Vagina (tissue), 2 donors: ENCODE measurements at regions not wholly inside any gene's neighbourhood (a gene's known extent, or its start where the extent isn't known, plus 50 kb on each side); places are given as distances from the start of the nearest gene placed in this dataset.

Experiments used
- DNase-seq, 2 donors: peaks; one replicate each; pipeline ENCODE4 v3.0.0-alpha.2; 2017; ENCODE audit errors: extremely low spot score in 2 of 2
- H3K27ac ChIP-seq: fragments of 200-600 bp; sonication (generic); one replicate; pipeline ENCODE4 v1.5.1; 2019
- H3K27me3 ChIP-seq: fragments of 200-600 bp; sonication (generic); one replicate; pipeline ENCODE4 v1.5.1; 2019
- H3K36me3 ChIP-seq, 2 donors: fragments of 200-600 bp; sonication (generic); one replicate each; pipeline ENCODE4 v1.5.1; 2017 to 2019
- H3K4me1 ChIP-seq: fragments of 200-600 bp; sonication (generic); one replicate; pipeline ENCODE4 v1.5.1; 2019
- H3K4me3 ChIP-seq, 2 donors: fragments of 200-600 bp; sonication (generic); 1 replicate in 1 of 2; 2 replicates in 1 of 2; pipeline ENCODE4 v1.5.1; 2016 to 2019
- H3K9me3 ChIP-seq: fragments of 200-600 bp; sonication (generic); one replicate; pipeline ENCODE4 v1.5.1; 2019
- POLR2A ChIP-seq, 2 donors: fragments of 450-650 bp; IDR thresholded peaks; one replicate each; pipeline ENCODE4 v1.6.1; 2017; ENCODE audit warnings: antibody characterized with exemption in 2 of 2, mild to moderate bottlenecking in 2 of 2, moderate library complexity in 2 of 2
- POLR2AphosphoS5 ChIP-seq, 2 donors: sonication (generic); formaldehyde crosslinking; IDR thresholded peaks; one replicate each; pipeline ENCODE4 v1.9.0; 2017; ENCODE audit warnings: antibody characterized with exemption in 2 of 2, mild to moderate bottlenecking in 2 of 2, low read depth in 1 of 2; ENCODE audit not compliant: insufficient read depth in 1 of 2
- intact Hi-C: fragments of 100-400 bp; cut with DNase I; formaldehyde crosslinking; loops from one replicate; pipeline ENCODE4 v1.15.1; 2023
- TF ChIP-seq, protein P1 (sequence below), 3 experiments: fragments of 450-650 bp in 2 of 3; fragments of 200-600 bp in 1 of 3; sonication (generic) in 1 of 3; IDR thresholded peaks; one replicate each; pipeline ENCODE4 v1.5.1; 2017 to 2019; ENCODE audit warnings: antibody characterized with exemption in 3 of 3, mild to moderate bottlenecking in 2 of 3, moderate library complexity in 2 of 3

DNA sequence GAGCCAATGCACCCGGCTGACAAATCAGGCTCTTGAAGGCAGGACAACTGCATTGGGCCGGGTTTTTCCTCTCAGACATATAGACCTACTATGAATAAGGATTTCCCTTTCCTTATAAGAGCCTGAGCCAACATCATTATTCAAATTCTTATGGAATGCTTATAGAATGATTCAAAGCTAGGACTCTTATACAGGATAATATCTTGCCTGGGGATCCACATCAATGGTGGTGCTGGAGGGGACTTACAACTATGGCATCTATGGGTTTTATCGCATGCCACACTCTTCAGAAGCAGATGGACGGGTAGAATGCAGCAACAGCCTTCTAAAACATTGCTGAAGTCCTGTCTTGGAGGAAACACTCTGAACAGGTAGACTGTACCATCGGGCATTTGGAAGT, 296.8 kb upstream of the KYNU start:
- Histone ChIP-seq H3K27ac (no peak overlapping the region), H3K4me3 (no peak overlapping the region), H3K27me3 (no peaks in the 10 kb centered on the region), H3K9me3 (no peaks in the 10 kb centered on the region), H3K4me1 (no peaks in the 10 kb centered on the region), H3K36me3 (no peaks in the 10 kb centered on the region)
- TF ChIP-seq, protein P1, sequence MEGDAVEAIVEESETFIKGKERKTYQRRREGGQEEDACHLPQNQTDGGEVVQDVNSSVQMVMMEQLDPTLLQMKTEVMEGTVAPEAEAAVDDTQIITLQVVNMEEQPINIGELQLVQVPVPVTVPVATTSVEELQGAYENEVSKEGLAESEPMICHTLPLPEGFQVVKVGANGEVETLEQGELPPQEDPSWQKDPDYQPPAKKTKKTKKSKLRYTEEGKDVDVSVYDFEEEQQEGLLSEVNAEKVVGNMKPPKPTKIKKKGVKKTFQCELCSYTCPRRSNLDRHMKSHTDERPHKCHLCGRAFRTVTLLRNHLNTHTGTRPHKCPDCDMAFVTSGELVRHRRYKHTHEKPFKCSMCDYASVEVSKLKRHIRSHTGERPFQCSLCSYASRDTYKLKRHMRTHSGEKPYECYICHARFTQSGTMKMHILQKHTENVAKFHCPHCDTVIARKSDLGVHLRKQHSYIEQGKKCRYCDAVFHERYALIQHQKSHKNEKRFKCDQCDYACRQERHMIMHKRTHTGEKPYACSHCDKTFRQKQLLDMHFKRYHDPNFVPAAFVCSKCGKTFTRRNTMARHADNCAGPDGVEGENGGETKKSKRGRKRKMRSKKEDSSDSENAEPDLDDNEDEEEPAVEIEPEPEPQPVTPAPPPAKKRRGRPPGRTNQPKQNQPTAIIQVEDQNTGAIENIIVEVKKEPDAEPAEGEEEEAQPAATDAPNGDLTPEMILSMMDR (IDR thresholded peaks at IDR 0.05), result no peak
- no peak for TF ChIP-seq POLR2AphosphoS5 (IDR thresholded peaks at IDR 0.05; ENCODE audit: insufficient read depth in 1 of 2, low read depth in 1 of 2)
- no peak for TF ChIP-seq POLR2A (IDR thresholded peaks at IDR 0.05)
- intact Hi-C loops, result no loop called here
- no peak for DNase-seq

DNA sequence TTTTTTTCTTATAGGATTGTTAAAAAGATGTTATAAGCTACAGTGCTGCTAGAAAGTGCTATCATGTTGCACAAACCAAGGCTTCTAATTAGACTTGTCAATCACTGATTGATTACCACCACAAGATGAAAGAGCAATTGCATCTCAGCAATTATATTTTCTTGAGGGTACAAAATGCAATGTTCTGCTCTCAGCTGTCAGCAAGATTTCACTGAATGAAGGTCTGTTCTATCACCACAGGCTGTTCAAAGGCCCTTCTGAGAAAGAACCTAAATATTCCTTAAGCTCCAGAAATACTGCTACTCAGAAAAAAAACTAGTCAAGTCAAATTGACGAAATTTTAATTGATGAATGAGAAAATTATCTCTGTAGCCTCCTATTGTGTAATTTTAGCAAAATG, 301.9 kb upstream of the KYNU start:
- TF ChIP-seq, protein P1 (IDR thresholded peaks at IDR 0.05), result no peak
- TF ChIP-seq POLR2A (IDR thresholded peaks at IDR 0.05), result no peak
- TF ChIP-seq POLR2AphosphoS5 (IDR thresholded peaks at IDR 0.05; ENCODE audit: insufficient read depth in 1 of 2, low read depth in 1 of 2), result no peak
- intact Hi-C loops, result no loop called here
- DNase-seq, result no peak
- Histone ChIP-seq H3K36me3 (no peaks in the 10 kb centered on the region), H3K9me3 (no peaks in the 10 kb centered on the region), H3K4me1 (no peaks in the 10 kb centered on the region), H3K27ac (no peak overlapping the region), H3K4me3 (no peak overlapping the region), H3K27me3 (no peaks in the 10 kb centered on the region)

GRCh38 chr2:142574388-142574787, 303.1 kb upstream of the KYNU start:
- Histone ChIP-seq H3K4me1 (no peaks in the 10 kb centered on the region), H3K27me3 (no peaks in the 10 kb centered on the region), H3K36me3 (no peaks in the 10 kb centered on the region), H3K9me3 (no peaks in the 10 kb centered on the region), H3K4me3 (no peak overlapping the region), H3K27ac (no peak overlapping the region)
- intact Hi-C loops, result no loop called here
- no peak for TF ChIP-seq POLR2A (IDR thresholded peaks at IDR 0.05)
- TF ChIP-seq, protein P1 (IDR thresholded peaks at IDR 0.05), result no peak
- TF ChIP-seq POLR2AphosphoS5 (IDR thresholded peaks at IDR 0.05; ENCODE audit: insufficient read depth in 1 of 2, low read depth in 1 of 2), result no peak
- DNase-seq, result no peak

DNA sequence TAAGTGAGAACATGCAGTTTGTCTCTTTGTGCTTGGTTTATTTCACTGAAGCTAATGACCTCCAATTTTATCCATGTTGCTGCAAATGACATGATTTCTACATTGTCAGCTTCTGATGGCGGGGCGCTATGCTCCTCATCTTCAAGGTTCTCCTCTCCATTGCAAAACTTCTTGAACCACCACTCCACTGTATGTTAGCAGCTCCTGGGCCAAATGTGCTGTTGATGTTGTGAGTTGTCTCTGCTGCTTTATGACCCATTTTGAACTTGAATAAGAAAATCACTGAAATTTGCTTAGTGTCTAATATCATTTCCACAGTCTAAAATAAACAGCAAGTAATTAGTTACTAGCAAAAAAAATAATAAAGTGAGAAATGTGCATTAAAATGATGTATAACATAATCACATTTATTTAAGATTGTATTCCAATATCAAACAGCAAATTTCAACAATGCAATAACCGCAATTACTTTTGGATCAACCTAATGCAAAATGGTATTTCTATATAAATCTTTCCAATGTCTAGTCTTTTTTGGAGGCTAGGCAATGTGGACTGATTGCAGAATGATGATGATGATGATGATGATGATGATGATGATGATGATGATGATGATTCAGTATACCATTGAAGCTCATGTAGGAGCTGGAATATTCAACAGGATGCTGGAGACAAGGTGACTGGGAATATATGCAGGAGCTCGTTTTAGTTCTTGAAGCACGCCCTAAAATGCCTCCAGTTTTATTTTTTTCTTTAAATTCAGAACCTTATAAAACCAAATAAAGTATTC, 304.9 kb upstream of the KYNU start:
- Histone ChIP-seq H3K9me3 (no peaks in the 10 kb centered on the region), H3K36me3 (no peaks in the 10 kb centered on the region), H3K27me3 (no peaks in the 10 kb centered on the region), H3K27ac (no peak overlapping the region), H3K4me3 (no peak overlapping the region), H3K4me1 (no peaks in the 10 kb centered on the region)
- TF ChIP-seq, protein P1 (IDR thresholded peaks at IDR 0.05), result no peak
- no peak for TF ChIP-seq POLR2A (IDR thresholded peaks at IDR 0.05)
- no peak for TF ChIP-seq POLR2AphosphoS5 (IDR thresholded peaks at IDR 0.05; ENCODE audit: insufficient read depth in 1 of 2, low read depth in 1 of 2)
- DNase-seq, result no peak
- intact Hi-C loops, result no loop called here

- Histone ChIP-seq H3K9me3 (no peaks in the 10 kb centered on the region), H3K4me3 (no peak overlapping the region), H3K27me3 (no peaks in the 10 kb centered on the region), H3K27ac (no peak overlapping the region), H3K36me3 (no peaks in the 10 kb centered on the region), H3K4me1 (no peaks in the 10 kb centered on the region)
- DNase-seq, result no peak
- intact Hi-C loops, result no loop called here
- TF ChIP-seq POLR2A (IDR thresholded peaks at IDR 0.05) (no peak), POLR2AphosphoS5 (IDR thresholded peaks at IDR 0.05; ENCODE audit: insufficient read depth in 1 of 2, low read depth in 1 of 2) (no peak)
- TF ChIP-seq, protein P1 (IDR thresholded peaks at IDR 0.05), result no peak
Observed at GRCh38 chr2:142571934-142572333, 305.5 kb upstream of the KYNU start.
